Tibial nerve (tissue), 4 donors: ENCODE measurements at regions not wholly inside any gene's neighbourhood (a gene's known extent, or its start where the extent isn't known, plus 50 kb on each side); places are given as distances from the start of the nearest gene placed in this dataset.

Experiments used
- DNase-seq, 2 donors: peaks; one replicate each; pipeline ENCODE4 v3.0.0-alpha.2; 2019; ENCODE audit warnings: low spot score in 2 of 2
- H3K27ac ChIP-seq, 4 donors: fragments of 200-600 bp; sonication (generic) in 3 of 4; one replicate each; pipeline ENCODE4 v1.5.1; 2017 to 2019; ENCODE audit warnings: mild to moderate bottlenecking in 1 of 4
- H3K27me3 ChIP-seq, 2 donors: fragments of 200-600 bp; sonication (generic) in 1 of 2; one replicate each; pipeline versions ENCODE4 v1.5.1 to v1.6.0; 2017 to 2019
- H3K36me3 ChIP-seq, 3 donors: fragments of 200-600 bp; sonication (generic); one replicate each; pipeline ENCODE4 v1.5.1; 2018 to 2019
- H3K4me1 ChIP-seq, 4 donors: fragments of 200-600 bp; sonication (generic) in 3 of 4; one replicate each; pipeline ENCODE4 v1.5.1; 2017 to 2019
- H3K4me3 ChIP-seq, 4 donors: fragments of 200-600 bp; sonication (generic) in 3 of 4; one replicate each; pipeline ENCODE4 v1.5.1; 2017 to 2019; ENCODE audit warnings: mild to moderate bottlenecking in 1 of 4, moderate library complexity in 1 of 4
- H3K9me3 ChIP-seq, 4 donors: fragments of 200-600 bp; sonication (generic) in 3 of 4; one replicate each; pipeline ENCODE4 v1.5.1; 2017 to 2019
- CTCF ChIP-seq, 5 experiments: fragments of 200-600 bp in 3 of 5; fragments of 450-650 bp in 2 of 5; sonication (generic) in 3 of 5; IDR thresholded peaks; one replicate each; pipeline ENCODE4 v1.5.1; 2016 to 2019; ENCODE audit warnings: antibody characterized with exemption in 5 of 5, mild to moderate bottlenecking in 3 of 5, moderate library complexity in 2 of 5
- EP300 ChIP-seq, 2 donors: sonication (generic); formaldehyde crosslinking; IDR thresholded peaks; one replicate each; pipeline ENCODE4 v1.6.1; 2017; ENCODE audit warnings: antibody characterized with exemption in 2 of 2, mild to moderate bottlenecking in 1 of 2
- POLR2A ChIP-seq, 2 donors: fragments of 450-650 bp; IDR thresholded peaks; one replicate each; pipeline ENCODE4 v1.6.1; 2017; ENCODE audit warnings: antibody characterized with exemption in 2 of 2, mild to moderate bottlenecking in 2 of 2, moderate library complexity in 2 of 2
- WGBS, 2 donors: methylation state at CpG; one replicate each; pipeline ENCODE4 v1.1.5; 2018; 5-methylcytosine and 5-hydroxymethylcytosine counted together

- peaks cover 0 to 20% (median 0%) of the 10 kb centered on the region in 4 donors for H3K9me3 ChIP-seq
- H3K4me3 ChIP-seq = no peak overlapping the region
- DNase-seq = no peak
- TF ChIP-seq POLR2A (IDR thresholded peaks at IDR 0.05) = no peak
- TF ChIP-seq EP300 (IDR thresholded peaks at IDR 0.05) = no peak
- no peak for TF ChIP-seq CTCF (IDR thresholded peaks at IDR 0.05)
- H3K27me3 ChIP-seq = peaks cover 0 to 2% of the 10 kb centered on the region in 2 donors
- H3K36me3 ChIP-seq = no peaks in the 10 kb centered on the region
- no peaks in the 10 kb centered on the region for H3K4me1 ChIP-seq
- 78 to 90% methylated on average over 1 of the region's 1 CpG for WGBS, 2 donors
- H3K27ac ChIP-seq = no peak overlapping the region
Observed at GRCh38 chr9:28445211-28445610, 871.9 kb upstream of the C9orf72 start.

- no peaks in the 10 kb centered on the region for H3K36me3 ChIP-seq
- DNase-seq = no peak
- WGBS, 2 donors = 88 to 95% methylated on average over 2 of the region's 2 CpGs
Observed at GRCh38 chr9:28453918-28454317, 880.6 kb upstream of the C9orf72 start.

GRCh38 chr9:28456861-28457260, 883.6 kb upstream of the C9orf72 start:
- no peak for DNase-seq
- Histone ChIP-seq H3K27me3 (no peaks in the 10 kb centered on the region), H3K27ac (no peak overlapping the region), H3K4me1 (no peaks in the 10 kb centered on the region), H3K9me3 (no peaks in the 10 kb centered on the region), H3K36me3 (no peaks in the 10 kb centered on the region), H3K4me3 (no peak overlapping the region)
- no peak for TF ChIP-seq POLR2A (IDR thresholded peaks at IDR 0.05)
- no peak for TF ChIP-seq CTCF (IDR thresholded peaks at IDR 0.05)
- TF ChIP-seq EP300 (IDR thresholded peaks at IDR 0.05) = no peak

More at GRCh38 chr9:28453918-28454317, 880.6 kb upstream of the C9orf72 start:
- no peaks in the 10 kb centered on the region for H3K4me1 ChIP-seq
- no peak overlapping the region for H3K27ac ChIP-seq
- H3K4me3 ChIP-seq = no peak overlapping the region
- no peaks in the 10 kb centered on the region for H3K27me3 ChIP-seq
- H3K9me3 ChIP-seq = no peaks in the 10 kb centered on the region
- no peak for TF ChIP-seq EP300 (IDR thresholded peaks at IDR 0.05)
- no peak for TF ChIP-seq POLR2A (IDR thresholded peaks at IDR 0.05)
- TF ChIP-seq CTCF (IDR thresholded peaks at IDR 0.05) = no peak

GRCh38 chr9:28464481-28465216, 891.4 kb upstream of the C9orf72 start:
- 64 to 70% methylated on average over 8 of the region's 8 CpGs for WGBS, 2 donors
- no peak for DNase-seq
- Histone ChIP-seq H3K9me3 (peaks cover 0 to 17% (median 0%) of the 10 kb centered on the region in 4 donors), H3K36me3 (no peaks in the 10 kb centered on the region), H3K4me1 (no peaks in the 10 kb centered on the region), H3K27me3 (no peaks in the 10 kb centered on the region), H3K27ac (no peak overlapping the region), H3K4me3 (no peak overlapping the region)
- TF ChIP-seq POLR2A (IDR thresholded peaks at IDR 0.05) = no peak
- no peak for TF ChIP-seq CTCF (IDR thresholded peaks at IDR 0.05)
- no peak for TF ChIP-seq EP300 (IDR thresholded peaks at IDR 0.05)

- DNase-seq = no peak
- no peaks in the 10 kb centered on the region for H3K4me1 ChIP-seq
- no peak overlapping the region for H3K27ac ChIP-seq
- no peaks in the 10 kb centered on the region for H3K36me3 ChIP-seq
- peaks cover 0 to 10% (median 0%) of the 10 kb centered on the region in 4 donors for H3K9me3 ChIP-seq
- H3K27me3 ChIP-seq = no peaks in the 10 kb centered on the region
- no peak overlapping the region for H3K4me3 ChIP-seq
- WGBS, 2 donors = 41 to 44% methylated on average over 2 of the region's 2 CpGs
- TF ChIP-seq CTCF (IDR thresholded peaks at IDR 0.05) (no peak), POLR2A (IDR thresholded peaks at IDR 0.05) (no peak), EP300 (IDR thresholded peaks at IDR 0.05) (no peak)
Observed at GRCh38 chr9:28471261-28471660, 898.0 kb upstream of the C9orf72 start.
